ENCODE measurements at regions not wholly inside any gene's neighbourhood (a gene's known extent, or its start where the extent isn't known, plus 50 kb on each side); places are given as distances from the start of the nearest gene placed in this dataset.
A peak's percentile ranks its signal among the peaks of the same experiment; 100 is the strongest.

- no peak for FAIRE-seq
These were observed 123.0 kb upstream of the PKDCC start for GRCh38 chr2:41924709-41925408.

GRCh38 chr2:41925712-41926111, 122.1 kb upstream of the PKDCC start:
- no peak for FAIRE-seq

- FAIRE-seq: no peak
These were observed 120.9 kb upstream of the PKDCC start for GRCh38 chr2:41926614-41927580.

GRCh38 chr2:41927581-41928264, 120.1 kb upstream of the PKDCC start:
- FAIRE-seq: no peak

- FAIRE-seq: no peak
These were observed 119.3 kb upstream of the PKDCC start for GRCh38 chr2:41928526-41928925.

- FAIRE-seq: no peak
These were observed 116.8 kb upstream of the PKDCC start for GRCh38 chr2:41930807-41931566.

- FAIRE-seq: peak; percentile 67
These were observed 115.4 kb upstream of the PKDCC start for GRCh38 chr2:41932241-41933045.

- no peak for FAIRE-seq
These were observed 114.8 kb upstream of the PKDCC start for GRCh38 chr2:41933046-41933420.

- FAIRE-seq: peak; percentile 68
These were observed 114.1 kb upstream of the PKDCC start for GRCh38 chr2:41933585-41934320.

- peak; percentile 78 for FAIRE-seq
These were observed 113.4 kb upstream of the PKDCC start for GRCh38 chr2:41934329-41934958.

- FAIRE-seq: no peak
These were observed 112.8 kb upstream of the PKDCC start for GRCh38 chr2:41935002-41935401.

GRCh38 chr2:41935825-41936224, 112.0 kb upstream of the PKDCC start:
- no peak for FAIRE-seq

- peak; percentile 11 for FAIRE-seq
These were observed 110.9 kb upstream of the PKDCC start for GRCh38 chr2:41936771-41937463.

- FAIRE-seq: peak; percentile 17
These were observed 110.3 kb upstream of the PKDCC start for GRCh38 chr2:41937464-41937906.

- no peak for FAIRE-seq
These were observed 109.7 kb upstream of the PKDCC start for GRCh38 chr2:41937921-41938708.

- FAIRE-seq: no peak
These were observed 107.6 kb upstream of the PKDCC start for GRCh38 chr2:41940060-41940744.

GRCh38 chr2:41940745-41941063, 107.1 kb upstream of the PKDCC start:
- FAIRE-seq: no peak

GRCh38 chr2:41941831-41942230, 106.0 kb upstream of the PKDCC start:
- no peak for FAIRE-seq

GRCh38 chr2:41942278-41942677, 105.5 kb upstream of the PKDCC start:
- FAIRE-seq: no peak
